IMR-90 (cell line): ENCODE measurements at regions not wholly inside any gene's neighbourhood (a gene's known extent, or its start where the extent isn't known, plus 50 kb on each side); places are given as distances from the start of the nearest gene placed in this dataset.
A peak's percentile ranks its signal among the peaks of the same experiment; 100 is the strongest.

Source experiments
- ATAC-seq: fragments of 200-7000 bp; cut with Tn5 transposase; 2 replicates; pipeline ENCODE4 v1.9.1; 2020; ENCODE audit warnings: low read depth, mild to moderate bottlenecking, moderate library complexity
- BruUV-seq: library from RNA; stranded (reverse); fragments of 400-500 nt; replicated peaks from 2 replicates; lab custom pipeline; 2021; lab: Mats Ljungman, UMichigan
- CTCF ChIA-PET: fragments of 300-600 bp; formaldehyde crosslinking; extraction: SDS; loops from one replicate; lab custom pipeline; 2021; ENCODE audit warnings: antibody characterized with exemption; lab: Yijun Ruan, JAX
- POLR2A ChIA-PET: fragments of 300-600 bp; sonication (Branson Sonifier 250); formaldehyde crosslinking; loops from one replicate; lab custom pipeline; 2022; ENCODE audit warnings: antibody characterized with exemption; ENCODE audit not compliant: unreplicated experiment; lab: Charles Lee
- DNase-seq: peaks from one replicate; pipeline ENCODE4 v3.0.0; 2013
- H2AFZ ChIP-seq: replicated peaks from 2 replicates; pipeline ENCODE3; 2013; ENCODE audit warnings: low read length, mild to moderate bottlenecking; ENCODE audit not compliant: poor library complexity
- H2AK5ac ChIP-seq: 2 replicates; pipeline ENCODE4 v1.6.1; 2013; ENCODE audit warnings: low read depth, low read length, inconsistent platforms
- H2AK9ac ChIP-seq: replicated peaks from 2 replicates; pipeline ENCODE3; 2013; ENCODE audit warnings: mild to moderate bottlenecking, low read depth, low read length, moderate library complexity; ENCODE audit not compliant: poor library complexity
- H2BK120ac ChIP-seq: 2 replicates; pipeline ENCODE4 v1.6.1; 2013; ENCODE audit warnings: low read depth, low read length, inconsistent platforms
- H2BK15ac ChIP-seq: 3 replicates; pipeline ENCODE4 v1.6.1; 2013; ENCODE audit warnings: low read depth, low read length, inconsistent platforms
- H2BK20ac ChIP-seq: 2 replicates; pipeline ENCODE4 v1.6.1; 2013; ENCODE audit warnings: low read depth, mild to moderate bottlenecking, inconsistent platforms, low read length, moderate library complexity
- H2BK5ac ChIP-seq: 2 replicates; pipeline ENCODE4 v1.6.1; 2013; ENCODE audit warnings: mild to moderate bottlenecking, low read depth, low read length, inconsistent platforms; ENCODE audit not compliant: poor library complexity, severe bottlenecking
- H3K14ac ChIP-seq: replicated peaks from 2 replicates; pipeline ENCODE4 v1.6.1; 2013; ENCODE audit warnings: low read depth, low read length, inconsistent platforms
- H3K18ac ChIP-seq: 2 replicates; pipeline ENCODE4 v1.6.1; 2013; ENCODE audit warnings: low read depth, low read length, control low read depth
- H3K23ac ChIP-seq: 2 replicates; pipeline ENCODE4 v1.6.1; 2013; ENCODE audit warnings: low read depth, low read length, inconsistent platforms
- H3K27ac ChIP-seq: 2 replicates; pipeline ENCODE4 v1.5.1; 2013; ENCODE audit warnings: mild to moderate bottlenecking, control low read depth, low read length; ENCODE audit not compliant: insufficient read depth
- H3K27me3 ChIP-seq: 2 replicates; pipeline ENCODE4 v1.6.1; 2013; ENCODE audit warnings: low read length; ENCODE audit not compliant: control insufficient read depth, insufficient read depth
- H3K36me3 ChIP-seq: 2 replicates; pipeline ENCODE4 v1.6.1; 2013; ENCODE audit warnings: low read length, mixed read lengths; ENCODE audit not compliant: control insufficient read depth, insufficient read depth
- H3K4ac ChIP-seq: 2 replicates; pipeline ENCODE4 v1.6.1; 2013; ENCODE audit warnings: low read depth, low read length, inconsistent platforms
- H3K4me1 ChIP-seq: 2 replicates; pipeline ENCODE4 v1.6.1; 2013; ENCODE audit warnings: low read length, mixed read lengths; ENCODE audit not compliant: control insufficient read depth, insufficient read depth
- H3K4me2 ChIP-seq: 2 replicates; pipeline ENCODE4 v1.6.1; 2013; ENCODE audit warnings: low read depth, mild to moderate bottlenecking, control low read depth, low read length, moderate library complexity
- H3K4me3 ChIP-seq: 2 replicates; pipeline ENCODE4 v1.5.1; 2013; ENCODE audit warnings: low read depth, mild to moderate bottlenecking, control low read depth, low read length, moderate library complexity; ENCODE audit not compliant: insufficient read depth
- H3K56ac ChIP-seq: 2 replicates; pipeline ENCODE4 v1.6.1; 2013; ENCODE audit warnings: low read length, inconsistent platforms; ENCODE audit not compliant: insufficient read depth; ENCODE audit errors: extremely low read depth
- H3K79me1 ChIP-seq, 2 experiments: 2 replicates each; pipeline ENCODE4 v1.6.1; 2013; ENCODE audit warnings: low read length in 2 of 2, inconsistent platforms in 1 of 2, low read depth in 1 of 2
- H3K9ac ChIP-seq: 2 replicates; pipeline ENCODE4 v1.6.1; 2013; ENCODE audit warnings: low read depth, low read length, control low read depth
- H3K9me1 ChIP-seq: 2 replicates; pipeline ENCODE4 v1.6.1; 2013; ENCODE audit warnings: low read length, inconsistent platforms; ENCODE audit not compliant: insufficient read depth
- H3K9me3 ChIP-seq: 2 replicates; pipeline ENCODE4 v1.6.1; 2013; ENCODE audit warnings: low read length; ENCODE audit not compliant: control insufficient read depth, insufficient read depth
- H4K20me1 ChIP-seq: 2 replicates; pipeline ENCODE4 v1.6.1; 2013; ENCODE audit warnings: low read length, inconsistent platforms; ENCODE audit not compliant: insufficient read depth
- H4K5ac ChIP-seq: 2 replicates; pipeline ENCODE4 v1.6.1; 2013; ENCODE audit warnings: mild to moderate bottlenecking, low read depth, low read length, control low read depth
- H4K8ac ChIP-seq, 2 experiments: 2 replicates each; pipeline ENCODE4 v1.6.1; 2013; ENCODE audit warnings: low read depth in 2 of 2, low read length in 2 of 2, control low read depth in 1 of 2, inconsistent platforms in 1 of 2
- H4K91ac ChIP-seq: 2 replicates; pipeline ENCODE4 v1.6.1; 2013; ENCODE audit warnings: low read depth, low read length, inconsistent platforms; ENCODE audit not compliant: insufficient read depth
- BHLHE40 ChIP-seq: fragments of 150-350 bp; IDR thresholded peaks from 2 replicates; pipeline ENCODE4 v1.6.1; 2016; ENCODE audit warnings: mild to moderate bottlenecking, low read depth, low read length
- CEBPB ChIP-seq: IDR thresholded peaks from 2 replicates; pipeline ENCODE4 v1.6.1; 2012; ENCODE audit warnings: low read depth, low read length, improper control_type of control experiment
- CHD1 ChIP-seq: IDR thresholded peaks from 2 replicates; pipeline ENCODE4 v1.6.1; 2012; ENCODE audit warnings: low read depth, low read length, improper control_type of control experiment
- CTCF ChIP-seq: conservative IDR thresholded peaks from 2 replicates; pipeline ENCODE4 v1.5.1; 2012; ENCODE audit warnings: mild to moderate bottlenecking, low read depth, low read length, improper control_type of control experiment
- ELK1 ChIP-seq: fragments of 150-350 bp; IDR thresholded peaks from 2 replicates; pipeline ENCODE4 v1.6.1; 2016; ENCODE audit warnings: low read depth, mild to moderate bottlenecking, low read length, moderate library complexity, borderline replicate concordance
- MAFK ChIP-seq: IDR thresholded peaks from 2 replicates; pipeline ENCODE4 v1.6.1; 2012; ENCODE audit warnings: low read depth, low read length, improper control_type of control experiment
- MAZ ChIP-seq: IDR thresholded peaks from 2 replicates; pipeline ENCODE4 v1.6.1; 2012; ENCODE audit warnings: low read depth, mild to moderate bottlenecking, low read length, improper control_type of control experiment, moderate library complexity, borderline replicate concordance
- MXI1 ChIP-seq: IDR thresholded peaks from 2 replicates; pipeline ENCODE4 v1.6.1; 2012; ENCODE audit warnings: low read depth, mild to moderate bottlenecking, low read length, moderate library complexity, borderline replicate concordance
- NFE2L2 ChIP-seq: fragments of 150-350 bp; IDR thresholded peaks from 2 replicates; pipeline ENCODE4 v1.6.1; 2016; ENCODE audit warnings: low read depth, mild to moderate bottlenecking, low read length
- POLR2A ChIP-seq: IDR thresholded peaks from 2 replicates; pipeline ENCODE4 v1.6.1; 2012; ENCODE audit warnings: mild to moderate bottlenecking, low read depth, low read length
- RAD21 ChIP-seq: IDR thresholded peaks from 2 replicates; pipeline ENCODE4 v1.6.1; 2012; ENCODE audit warnings: low read length, improper control_type of control experiment
- RCOR1 ChIP-seq: IDR thresholded peaks from 2 replicates; pipeline ENCODE4 v1.6.1; 2012; ENCODE audit warnings: mild to moderate bottlenecking, low read length, improper control_type of control experiment; ENCODE audit not compliant: insufficient replicate concordance
- RFX5 ChIP-seq: IDR thresholded peaks from 2 replicates; pipeline ENCODE4 v1.8.0; 2012; ENCODE audit warnings: low read depth, mild to moderate bottlenecking, low read length, moderate library complexity
- SMC3 ChIP-seq: fragments of 150-350 bp; IDR thresholded peaks from 2 replicates; pipeline ENCODE4 v1.6.1; 2016; ENCODE audit warnings: low read depth, mild to moderate bottlenecking, antibody characterized with exemption, low read length, moderate library complexity
- USF2 ChIP-seq: fragments of 150-350 bp; IDR thresholded peaks from 2 replicates; pipeline ENCODE4 v1.6.1; 2017; ENCODE audit warnings: mild to moderate bottlenecking, antibody characterized with exemption, low read length, low read depth
- WGBS, 2 experiments: methylation state at CpG; one replicate each; pipeline versions ENCODE4 v1.1.5 to v1.1.7; 2013; ENCODE audit warnings: missing lambda C conversion rate in 2 of 2; ENCODE audit not compliant: insufficient read length in 1 of 2; ENCODE audit errors: extremely low coverage in 2 of 2; 5-methylcytosine and 5-hydroxymethylcytosine counted together
- dilution Hi-C: fragments of 300-500 bp; cut with HindIII; formaldehyde crosslinking; loops from one replicate; pipeline ENCODE4 v1.14.3; 2018; ENCODE audit warnings: low sequenced_read_pairs; ENCODE audit not compliant: unreplicated experiment
- in situ Hi-C: fragments of 300-500 bp; cut with MboI; formaldehyde crosslinking; loops from 3 replicates; pipeline ENCODE4 v1.14.3; 2019; ENCODE audit warnings: low sequenced_read_pairs, inconsistent platforms, mixed read lengths
- intact Hi-C: fragments of 100-400 bp; cut with micrococcal nuclease; formaldehyde crosslinking; loops from 2 replicates; pipeline ENCODE4 v1.10.0; 2022

- Histone ChIP-seq H2BK120ac (no peak overlapping the region), H2AK9ac (no peak overlapping the region), H3K14ac (no peak overlapping the region), H4K20me1 (no peaks in the 10 kb centered on the region), H3K9ac (no peak overlapping the region), H4K91ac (no peak overlapping the region), H3K9me1 (0 out of 2 replicates have a peak, but pooled peaks cover 6% of the 10 kb centered on the region), H3K4me1 (peaks cover 5% of the 10 kb centered on the region; the same call in 1 of the 2 replicates), H3K56ac (no peak overlapping the region), H2BK20ac (no peak overlapping the region), H3K4ac (no peak overlapping the region), H3K4me2 (no peak overlapping the region), H2BK15ac (no peak overlapping the region), H3K27ac (no peak overlapping the region), H2AFZ (no peak overlapping the region), H3K4me3 (no peak overlapping the region), H2AK5ac (no peak overlapping the region), H3K79me1 (no peaks in the 10 kb centered on the region), H3K36me3 (no peaks in the 10 kb centered on the region), H3K27me3 (peaks cover 25% of the 10 kb centered on the region), H3K23ac (no peak overlapping the region), H3K9me3 (no peaks in the 10 kb centered on the region), H4K5ac (no peak overlapping the region), H2BK5ac (no peak overlapping the region), H3K18ac (no peak overlapping the region; the same call in 1 of the 2 replicates), H4K8ac (no peak overlapping the region)
- intact Hi-C loops = no loop called here
- ChIA-PET POLR2A (no interaction called here), CTCF (no interaction called here)
- TF ChIP-seq MXI1 (no peak), CEBPB (no peak), RAD21 (no peak), USF2 (no peak), POLR2A (no peak), CHD1 (no peak), MAZ (no peak), CTCF (no peak), BHLHE40 (no peak), MAFK (no peak), NFE2L2 (no peak), RCOR1 (no peak), ELK1 (no peak), RFX5 (no peak), SMC3 (no peak)
- BruUV-seq = no TSS peak
- in situ Hi-C loops = no loop called here
- peak; percentile 9 for DNase-seq
- WGBS, 2 experiments = 78% methylated on average over 1 of the region's 3 CpGs; no CpG with 5 or more reads in 1 of the 2 experiments
- dilution Hi-C loops = no loop called here
- ATAC-seq = peak; percentile 58; the same call in 1 of the 2 replicates
Observed at GRCh38 chr2:41989501-41990180, 58.2 kb upstream of the PKDCC start.
